Large intestine (tissue), 3 donors: ENCODE measurements at regions not wholly inside any gene's neighbourhood (a gene's known extent, or its start where the extent isn't known, plus 50 kb on each side); places are given as distances from the start of the nearest gene placed in this dataset.

Experiments
- DNase-seq, 2 donors: peaks; one replicate each; pipeline versions ENCODE4 v3.0.0 to v3.0.0-alpha.2; 2013
- H3K27ac ChIP-seq: one replicate; pipeline ENCODE4 v1.5.1; 2013; ENCODE audit warnings: low read length
- H3K27me3 ChIP-seq: 2 replicates; pipeline ENCODE4 v1.6.1; 2013; ENCODE audit warnings: low read length; ENCODE audit not compliant: control insufficient read depth, insufficient read depth
- H3K36me3 ChIP-seq: 2 replicates; pipeline ENCODE4 v1.6.1; 2013; ENCODE audit warnings: low read length; ENCODE audit not compliant: control insufficient read depth, insufficient read depth
- H3K4me1 ChIP-seq: one replicate; pipeline ENCODE4 v1.6.1; 2013; ENCODE audit warnings: low read length; ENCODE audit not compliant: control insufficient read depth, insufficient read depth
- H3K4me3 ChIP-seq: one replicate; pipeline ENCODE4 v1.5.1; 2013; ENCODE audit warnings: low read length
- H3K9me3 ChIP-seq: one replicate; pipeline ENCODE4 v1.6.1; 2013; ENCODE audit warnings: mild to moderate bottlenecking, low read depth, low read length, moderate library complexity; ENCODE audit not compliant: control insufficient read depth
- WGBS: methylation state at CpG from one replicate; pipeline ENCODE4 v1.1.5; 2013; ENCODE audit warnings: low lambda C conversion rate; ENCODE audit not compliant: insufficient coverage; 5-methylcytosine and 5-hydroxymethylcytosine counted together

DNA sequence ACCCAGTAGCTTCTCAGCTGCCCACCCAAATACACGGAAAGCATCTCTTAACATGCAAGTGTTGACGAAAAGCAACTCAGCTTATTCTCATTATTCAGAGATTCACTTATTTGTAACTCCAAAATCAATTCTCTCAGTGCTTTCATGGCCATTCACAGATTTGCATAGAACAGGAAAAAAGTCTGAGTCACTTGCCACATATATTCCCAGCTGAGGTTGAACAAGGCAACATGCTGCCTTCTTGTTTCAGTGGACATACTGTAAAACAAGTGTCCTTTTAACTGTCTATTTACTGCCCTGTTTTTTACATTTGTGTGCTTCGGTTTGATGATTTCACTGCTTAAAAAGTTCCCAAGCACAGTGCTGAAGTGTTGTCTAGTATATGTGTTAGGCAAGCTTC lies 273.0 kb downstream of the LTN1 start:
- H3K9me3 ChIP-seq: no peaks in the 10 kb centered on the region
- H3K4me3 ChIP-seq: no peak overlapping the region
- H3K27me3 ChIP-seq: no peaks in the 10 kb centered on the region
- 100% methylated on average over 1 of the region's 3 CpGs for WGBS
- no peaks in the 10 kb centered on the region for H3K36me3 ChIP-seq
- DNase-seq: no peak
- H3K4me1 ChIP-seq: no peaks in the 10 kb centered on the region
- H3K27ac ChIP-seq: no peak overlapping the region

DNA sequence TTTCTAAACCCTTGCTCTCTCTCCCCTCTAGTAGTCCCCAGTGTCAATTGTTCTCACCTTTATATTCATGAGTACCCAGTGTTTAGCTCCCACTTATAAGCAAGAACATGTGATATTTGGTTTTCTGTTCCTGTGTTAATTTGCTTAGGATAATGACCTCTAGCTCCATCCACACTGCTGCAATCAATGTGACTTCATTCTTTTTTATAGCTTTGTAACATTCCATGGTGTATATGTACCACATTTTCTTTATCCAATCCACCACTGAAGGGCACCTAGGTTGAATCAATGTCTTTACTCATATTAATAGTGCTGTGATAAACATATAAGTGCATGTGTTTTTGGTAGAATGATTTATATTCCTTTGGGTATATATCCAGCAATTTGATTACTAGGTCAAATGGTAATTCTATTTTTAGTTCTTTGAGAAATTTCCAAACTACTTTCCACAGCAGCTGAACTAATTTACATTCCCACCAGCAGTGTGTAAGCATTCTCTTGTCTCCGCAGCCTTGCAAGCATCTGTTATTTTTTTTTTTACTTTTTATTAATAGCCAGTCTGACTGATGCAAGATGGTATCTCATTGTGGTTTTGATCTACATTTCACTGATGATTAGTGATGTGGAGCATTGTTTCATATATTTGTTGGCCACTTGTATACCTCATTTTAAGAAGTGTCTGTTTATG lies 277.8 kb downstream of the LTN1 start:
- Histone ChIP-seq H3K36me3 (no peaks in the 10 kb centered on the region), H3K4me1 (no peaks in the 10 kb centered on the region), H3K27me3 (no peaks in the 10 kb centered on the region), H3K27ac (no peak overlapping the region), H3K9me3 (no peaks in the 10 kb centered on the region), H3K4me3 (no peak overlapping the region)
- WGBS: 56% methylated on average over 1 of the region's 1 CpG
- no peak for DNase-seq

DNA sequence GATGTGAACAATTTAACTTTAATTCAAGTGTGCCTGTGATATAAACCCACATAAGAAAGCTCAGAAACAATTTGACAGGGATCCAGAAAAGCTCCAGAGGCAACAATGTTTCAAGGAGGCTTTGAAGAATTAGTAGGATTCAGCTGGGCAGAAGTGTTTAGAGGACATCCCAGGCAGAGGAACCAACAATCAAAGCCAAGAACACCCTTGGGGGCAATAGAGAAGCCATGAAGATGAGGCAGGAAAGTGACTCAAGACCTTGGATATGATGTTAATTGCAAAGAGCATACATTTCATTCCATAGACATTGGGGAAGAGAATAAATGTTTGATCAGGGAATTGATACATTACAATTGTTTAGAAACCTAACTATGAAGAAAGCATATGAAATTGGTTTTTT lies 280.3 kb downstream of the LTN1 start:
- no peak overlapping the region for H3K4me3 ChIP-seq
- no peaks in the 10 kb centered on the region for H3K27me3 ChIP-seq
- H3K36me3 ChIP-seq: no peaks in the 10 kb centered on the region
- no peak overlapping the region for H3K27ac ChIP-seq
- H3K4me1 ChIP-seq: no peaks in the 10 kb centered on the region
- no peaks in the 10 kb centered on the region for H3K9me3 ChIP-seq
- no peak for DNase-seq

DNA sequence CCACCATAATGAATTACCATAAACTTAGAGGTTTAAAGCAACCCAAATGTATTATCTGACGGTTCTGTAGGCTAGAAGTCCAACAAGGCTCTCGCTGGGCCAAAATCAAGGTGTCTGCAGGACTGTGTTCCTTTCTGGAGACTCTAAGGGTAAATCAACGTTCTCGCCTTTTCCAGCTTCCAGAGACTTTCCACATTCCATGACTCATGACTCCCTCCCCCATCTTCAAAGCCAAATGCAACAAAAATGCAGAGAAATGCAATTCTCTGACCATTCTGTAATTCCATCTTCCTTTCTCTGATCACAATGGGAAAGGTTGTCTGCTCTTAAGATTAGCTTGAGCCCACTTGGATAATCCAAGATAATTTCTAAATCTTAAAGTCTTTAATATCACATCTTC lies 287.1 kb downstream of the LTN1 start:
- H3K9me3 ChIP-seq: no peaks in the 10 kb centered on the region
- H3K4me1 ChIP-seq: no peaks in the 10 kb centered on the region
- H3K27me3 ChIP-seq: no peaks in the 10 kb centered on the region
- H3K4me3 ChIP-seq: no peak overlapping the region
- 100% methylated on average over 2 of the region's 4 CpGs for WGBS
- H3K36me3 ChIP-seq: no peaks in the 10 kb centered on the region
- no peak for DNase-seq
- H3K27ac ChIP-seq: no peak overlapping the region

DNA sequence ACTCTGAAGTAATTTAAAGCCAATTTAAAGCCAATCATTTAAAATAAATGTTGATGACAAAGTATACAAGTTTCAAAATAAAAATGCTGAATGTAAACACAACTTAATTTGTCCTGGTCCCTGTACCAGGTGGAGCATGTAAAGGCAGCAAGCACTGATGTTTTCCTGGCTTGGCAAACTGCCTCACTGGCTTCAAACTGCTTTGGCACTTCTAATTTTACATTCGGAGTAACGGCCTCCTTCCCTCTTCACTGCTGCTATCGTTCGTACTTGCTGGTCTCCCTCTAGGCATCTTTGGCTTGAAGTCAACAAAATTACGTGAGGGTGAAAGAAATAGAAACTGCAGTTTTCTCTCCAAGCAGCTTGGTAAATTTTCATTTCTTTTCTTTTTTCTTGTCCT lies 287.9 kb downstream of the LTN1 start:
- DNase-seq: no peak
- Histone ChIP-seq H3K27ac (no peak overlapping the region), H3K36me3 (no peaks in the 10 kb centered on the region), H3K9me3 (no peaks in the 10 kb centered on the region), H3K4me1 (no peaks in the 10 kb centered on the region), H3K4me3 (no peak overlapping the region), H3K27me3 (no peaks in the 10 kb centered on the region)
- 100% methylated on average over 1 of the region's 5 CpGs for WGBS

DNA sequence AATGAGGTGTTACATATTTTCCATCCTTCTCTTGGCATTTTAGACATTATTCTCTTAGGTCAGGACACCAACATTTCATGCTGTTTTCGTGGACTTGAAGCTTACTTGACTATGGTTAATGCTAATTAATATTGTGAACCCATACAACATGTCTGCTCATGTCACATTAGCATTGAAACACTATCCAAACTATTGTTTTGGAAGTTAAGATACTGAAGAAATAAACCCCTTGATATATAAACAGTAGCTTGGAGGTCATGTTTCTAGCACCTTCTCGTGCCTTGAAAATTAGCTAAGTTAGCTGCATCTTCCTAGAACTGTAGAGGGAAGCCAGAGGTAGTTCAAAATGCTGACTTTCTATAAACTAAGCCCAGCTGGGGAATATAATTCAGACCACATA lies 288.8 kb downstream of the LTN1 start:
- DNase-seq: no peak
- WGBS: no CpG with 5 or more reads among the region's 2 CpGs

DNA sequence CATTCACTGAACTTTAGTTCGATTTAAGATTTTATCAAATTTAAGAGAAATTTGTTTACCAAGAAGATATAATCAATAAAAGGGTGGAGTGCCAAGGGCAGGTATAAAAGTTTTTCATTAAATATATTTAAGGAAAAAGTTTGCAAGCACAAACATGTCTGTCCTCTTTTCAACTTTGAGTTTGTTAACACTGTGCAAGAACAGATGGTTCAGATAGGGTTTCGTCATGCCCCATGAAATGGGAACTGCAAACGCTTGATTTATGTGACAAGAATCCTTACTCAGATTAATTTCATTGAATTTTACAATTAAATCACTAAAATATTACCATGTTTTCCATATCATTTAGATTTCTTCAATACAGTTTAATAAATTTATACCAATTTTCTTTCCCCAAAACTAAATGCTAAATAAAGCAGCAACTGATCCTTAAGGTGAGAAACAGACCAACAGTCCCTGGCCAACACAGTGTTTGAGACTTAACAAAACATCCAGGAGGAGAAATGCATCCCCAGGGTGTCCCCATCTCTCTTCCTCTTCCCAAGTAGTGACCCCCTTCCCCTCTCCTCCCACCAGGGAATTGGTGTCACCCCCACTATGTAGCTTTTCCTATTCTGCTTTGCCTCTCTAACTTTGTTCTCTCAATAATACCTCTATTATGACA lies 292.9 kb downstream of the LTN1 start:
- no peaks in the 10 kb centered on the region for H3K27me3 ChIP-seq
- no peaks in the 10 kb centered on the region for H3K9me3 ChIP-seq
- DNase-seq: no peak
- 100% methylated on average over 1 of the region's 3 CpGs for WGBS
- H3K4me3 ChIP-seq: no peak overlapping the region
- H3K36me3 ChIP-seq: no peaks in the 10 kb centered on the region
- H3K27ac ChIP-seq: no peak overlapping the region
- H3K4me1 ChIP-seq: no peaks in the 10 kb centered on the region

More for the DNA sequence above, 288.8 kb downstream of the LTN1 start:
- no peaks in the 10 kb centered on the region for H3K27me3 ChIP-seq
- H3K27ac ChIP-seq: no peak overlapping the region
- no peak overlapping the region for H3K4me3 ChIP-seq
- H3K4me1 ChIP-seq: no peaks in the 10 kb centered on the region
- H3K36me3 ChIP-seq: no peaks in the 10 kb centered on the region
- no peaks in the 10 kb centered on the region for H3K9me3 ChIP-seq

DNA sequence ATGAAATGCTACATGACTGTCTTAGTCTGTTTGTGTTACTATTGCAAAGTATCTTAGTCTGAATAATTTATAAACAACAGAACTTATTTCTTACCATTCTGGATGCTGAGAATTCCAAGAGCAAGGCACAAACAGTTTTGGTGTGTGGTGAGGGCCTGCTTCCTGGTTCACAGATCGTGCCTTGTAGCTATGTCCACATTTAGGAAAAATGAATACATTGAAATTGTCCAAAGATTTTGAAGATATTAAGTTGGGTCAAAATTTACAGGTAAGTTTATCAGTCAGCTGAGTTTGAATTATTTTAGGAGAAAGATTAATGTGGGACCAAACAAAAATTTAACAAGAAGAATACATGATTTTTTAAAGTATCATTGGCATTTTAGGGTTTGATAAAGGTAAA lies 293.5 kb downstream of the LTN1 start:
- H3K27ac ChIP-seq: no peak overlapping the region
- WGBS: no CpG with 5 or more reads among the region's 1 CpG
- no peaks in the 10 kb centered on the region for H3K9me3 ChIP-seq
- H3K4me1 ChIP-seq: no peaks in the 10 kb centered on the region
- H3K36me3 ChIP-seq: no peaks in the 10 kb centered on the region
- no peak overlapping the region for H3K4me3 ChIP-seq
- H3K27me3 ChIP-seq: no peaks in the 10 kb centered on the region
- no peak for DNase-seq

DNA sequence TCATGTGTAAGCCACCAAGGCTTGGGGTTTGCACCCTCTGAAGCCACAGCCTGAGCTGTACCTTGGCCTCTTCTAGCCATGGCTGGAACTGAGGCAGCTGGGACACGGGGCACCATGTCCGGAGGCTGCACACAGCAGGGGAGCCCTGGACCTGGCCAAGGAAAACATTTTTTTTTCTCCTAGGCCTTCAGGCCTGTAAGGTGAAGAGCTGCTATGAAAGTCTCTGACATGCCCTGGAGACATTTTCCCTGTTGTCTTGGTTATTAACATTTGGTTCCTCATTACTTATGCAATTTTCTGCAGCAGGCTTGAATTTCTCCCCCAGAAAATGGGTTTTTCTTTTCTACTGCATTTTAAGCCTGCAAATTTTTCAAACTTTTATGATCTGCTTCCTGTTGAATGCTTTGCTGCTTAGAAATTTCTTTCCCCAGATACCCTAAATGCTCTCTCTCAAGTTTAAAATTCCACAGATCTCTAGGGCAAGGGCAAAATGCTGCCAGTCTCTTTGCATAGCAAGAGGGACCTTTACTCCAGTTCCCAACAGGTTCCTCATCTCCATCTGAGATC lies 295.8 kb downstream of the LTN1 start:
- Histone ChIP-seq H3K9me3 (no peaks in the 10 kb centered on the region), H3K4me1 (no peaks in the 10 kb centered on the region), H3K36me3 (no peaks in the 10 kb centered on the region), H3K27ac (no peak overlapping the region), H3K4me3 (no peak overlapping the region), H3K27me3 (no peaks in the 10 kb centered on the region)
- DNase-seq: no peak
- no CpG with 5 or more reads among the region's 2 CpGs for WGBS

DNA sequence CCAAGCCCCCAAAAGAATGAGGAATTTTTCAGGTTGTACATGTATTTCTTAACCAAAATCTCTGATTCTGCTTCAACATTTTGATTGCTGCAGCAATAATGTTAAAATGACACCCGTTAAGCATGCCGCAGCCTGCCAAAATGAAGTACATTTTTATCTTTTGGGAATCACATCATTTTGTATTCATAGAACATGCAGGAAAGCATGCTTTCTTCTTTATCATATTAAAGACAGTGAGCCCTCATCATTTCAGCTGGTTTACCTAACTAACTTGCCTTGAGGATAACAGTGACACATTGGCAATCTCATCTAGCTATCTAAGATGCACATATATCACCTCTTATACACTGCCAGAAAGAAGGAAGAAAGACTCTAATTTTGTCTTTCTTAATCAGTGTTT lies 299.2 kb downstream of the LTN1 start:
- Histone ChIP-seq H3K27ac (no peak overlapping the region), H3K36me3 (no peaks in the 10 kb centered on the region), H3K4me3 (no peak overlapping the region), H3K27me3 (no peaks in the 10 kb centered on the region), H3K4me1 (peaks cover 3% of the 10 kb centered on the region), H3K9me3 (no peaks in the 10 kb centered on the region)
- WGBS: 100% methylated on average over 2 of the region's 2 CpGs
- DNase-seq: no peak

DNA sequence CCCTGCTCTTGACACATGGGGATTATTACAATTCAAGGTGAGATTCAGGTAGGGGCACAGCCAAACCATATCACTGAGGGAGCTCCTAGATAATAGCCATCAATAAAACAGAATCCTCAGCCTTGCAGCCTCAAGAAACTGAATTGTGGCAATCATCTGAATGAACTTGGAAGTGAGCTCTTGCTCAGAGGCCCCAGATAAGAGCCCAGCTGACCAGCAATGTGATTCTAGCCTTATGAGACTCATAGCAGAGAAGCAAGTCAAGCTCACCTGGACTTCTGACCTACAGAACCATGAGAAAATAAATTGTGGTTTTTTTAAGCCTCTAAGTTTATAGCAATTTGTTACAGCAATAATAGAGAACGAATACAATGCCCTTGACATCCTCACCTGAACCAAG lies 302.5 kb downstream of the LTN1 start:
- Histone ChIP-seq H3K4me1 (peaks cover 3% of the 10 kb centered on the region), H3K36me3 (no peaks in the 10 kb centered on the region), H3K9me3 (no peaks in the 10 kb centered on the region), H3K27ac (peak overlapping the region; percentile 30), H3K4me3 (no peak overlapping the region), H3K27me3 (no peaks in the 10 kb centered on the region)
- 43% methylated on average over 1 of the region's 1 CpG for WGBS
- peak; percentile 68 to 73 for DNase-seq
